ENCODE measurements at regions not wholly inside any gene's neighbourhood (a gene's known extent, or its start where the extent isn't known, plus 50 kb on each side); places are given as distances from the start of the nearest gene placed in this dataset.

GRCh38 chr16:55151561-55152305 is 172.3 kb upstream of the IRX6 start:
- TF ChIP-seq EZH2 (IDR thresholded peaks at IDR 0.05) (no peak), POLR2AphosphoS5 (IDR thresholded peaks at IDR 0.05; ENCODE audit: borderline replicate concordance, low read depth, low read length) (no peak), FOXP2 (optimal IDR thresholded peaks at IDR 0.05; ENCODE audit: control extremely low read depth, extremely low read length, insufficient read depth) (no peak)
